DMS 273 treated with DMSO at 0.1 percent for 48 hours (cell line): ENCODE measurements at regions not wholly inside any gene's neighbourhood (a gene's known extent, or its start where the extent isn't known, plus 50 kb on each side); places are given as distances from the start of the nearest gene placed in this dataset.

Experiments
- DNase-seq: peaks from one replicate; lab custom pipeline; 2025; lab: John Stamatoyannopoulos, UW

DNA sequence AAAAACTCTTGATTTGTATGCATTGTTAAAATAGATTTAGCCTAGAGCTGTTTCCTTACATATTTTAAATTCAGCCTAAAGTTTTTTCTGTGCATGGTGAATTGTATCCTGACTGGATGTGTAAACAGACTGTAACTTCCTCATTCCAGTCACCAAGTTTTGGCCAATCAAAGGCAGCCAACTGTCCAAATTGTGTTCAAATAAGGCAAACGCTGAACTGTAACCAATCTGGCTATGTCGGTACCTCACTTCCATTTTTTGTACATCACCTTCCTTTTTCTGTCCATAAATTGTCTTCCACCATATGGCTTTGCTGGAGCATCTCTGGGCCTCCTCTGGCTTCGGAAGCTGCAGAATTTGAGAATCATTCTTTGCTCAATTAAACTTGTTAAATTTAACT is 1921.9 kb upstream of the SEL1L start:
- no peak for DNase-seq

DNA sequence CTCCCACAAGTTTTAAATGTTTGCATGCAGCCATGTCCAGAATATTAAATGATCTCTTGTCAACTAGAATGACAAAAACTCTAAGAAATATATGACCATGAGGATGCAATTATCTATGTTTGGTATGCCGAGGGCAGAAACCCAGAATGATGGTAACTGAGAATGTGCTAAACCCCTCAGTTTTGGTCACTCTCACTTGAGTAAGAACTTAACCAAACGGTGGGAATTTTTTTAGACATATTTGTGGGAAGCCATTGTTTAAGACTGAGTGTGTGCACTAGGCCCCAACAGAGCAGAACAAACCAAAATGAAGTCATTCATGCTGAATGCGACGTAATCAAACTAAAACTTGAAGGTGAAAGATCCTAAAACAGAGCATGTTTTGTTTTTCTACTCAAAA is 1927.9 kb upstream of the SEL1L start:
- DNase-seq: no peak

DNA sequence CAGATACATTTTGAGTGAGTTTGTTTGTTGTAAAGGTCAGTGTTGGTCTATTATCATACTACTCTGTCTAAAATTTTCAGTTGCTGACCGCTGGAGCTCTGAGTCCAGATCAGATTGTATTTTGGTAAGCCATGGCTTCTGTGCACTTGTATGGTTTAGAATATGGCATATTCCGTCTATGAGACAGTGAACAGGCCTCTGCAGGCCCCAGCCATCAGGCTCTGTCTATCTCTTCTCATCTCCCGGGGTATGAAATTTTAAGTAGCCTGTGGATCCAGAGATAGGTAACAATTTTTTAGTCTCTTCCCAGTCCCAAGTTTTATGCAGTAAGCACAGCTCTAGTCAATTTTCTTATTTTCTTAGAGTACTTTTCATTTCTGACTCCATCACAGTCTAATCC is 1929.1 kb upstream of the SEL1L start:
- DNase-seq: no peak

DNA sequence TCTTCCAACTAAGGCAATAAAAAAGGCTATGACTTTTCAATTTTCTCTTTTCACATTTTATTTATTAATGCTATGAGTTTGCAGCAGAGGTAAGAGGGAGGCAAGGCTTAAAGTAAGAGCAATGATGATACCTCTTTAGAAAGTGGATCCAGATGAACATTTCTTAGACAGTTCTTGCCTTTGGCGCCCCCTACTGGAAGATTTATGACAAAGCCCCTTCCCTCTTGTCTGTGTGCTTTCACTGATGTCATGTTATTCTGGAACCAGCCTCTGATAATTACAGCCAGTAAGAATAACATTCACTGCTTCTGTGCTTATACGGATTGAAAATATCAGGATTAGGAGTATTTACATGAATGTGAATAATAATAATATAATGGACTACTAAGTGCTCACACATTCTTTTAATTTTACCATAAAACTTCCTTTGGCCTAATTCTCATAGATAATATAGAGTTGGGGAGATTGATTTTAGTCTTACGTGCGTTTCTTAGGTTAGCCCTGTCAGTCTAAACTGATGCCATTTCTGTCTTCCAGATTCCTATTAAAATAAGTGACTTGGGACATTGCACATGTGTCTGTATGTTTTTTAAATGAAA is 1929.9 kb upstream of the SEL1L start:
- peak; percentile 28 for DNase-seq

DNA sequence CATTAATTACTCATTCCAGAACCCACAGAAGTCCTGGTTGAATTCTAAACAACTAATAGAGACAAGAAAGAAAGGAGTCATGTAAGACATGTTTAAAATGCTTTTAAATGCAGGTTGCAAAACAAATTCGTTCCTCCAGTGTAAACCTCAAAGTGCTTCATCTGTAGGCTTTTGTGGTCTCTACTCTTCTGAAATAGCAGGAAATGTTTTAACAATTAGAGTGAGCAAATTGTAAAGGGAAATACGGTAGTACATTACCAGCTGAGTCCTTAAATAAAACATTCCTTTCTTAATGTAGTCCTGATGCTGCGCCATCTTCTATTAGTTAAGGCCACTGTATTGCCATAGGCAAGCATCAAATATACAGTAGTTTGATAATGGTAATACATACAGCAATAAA is 1934.2 kb upstream of the SEL1L start:
- DNase-seq: no peak

DNA sequence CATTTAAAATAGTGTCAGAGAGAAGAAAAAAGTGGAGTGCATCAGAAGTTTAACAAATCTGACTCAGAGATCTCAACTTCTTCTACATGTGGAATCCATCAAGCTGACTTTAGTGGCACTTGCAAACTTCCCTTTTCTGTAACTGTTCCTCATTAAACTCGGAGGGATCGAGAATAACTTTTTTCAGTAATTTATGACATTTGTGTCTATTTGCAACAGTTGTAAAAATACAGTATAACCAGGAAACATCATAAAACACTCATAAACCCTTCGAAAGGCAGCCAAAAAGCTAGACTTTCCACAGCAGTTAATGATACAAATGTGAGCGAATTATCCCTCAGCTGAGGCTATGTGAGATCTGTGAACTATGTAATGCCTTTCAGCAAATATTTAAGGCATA is 1936.8 kb upstream of the SEL1L start:
- DNase-seq: no peak

DNA sequence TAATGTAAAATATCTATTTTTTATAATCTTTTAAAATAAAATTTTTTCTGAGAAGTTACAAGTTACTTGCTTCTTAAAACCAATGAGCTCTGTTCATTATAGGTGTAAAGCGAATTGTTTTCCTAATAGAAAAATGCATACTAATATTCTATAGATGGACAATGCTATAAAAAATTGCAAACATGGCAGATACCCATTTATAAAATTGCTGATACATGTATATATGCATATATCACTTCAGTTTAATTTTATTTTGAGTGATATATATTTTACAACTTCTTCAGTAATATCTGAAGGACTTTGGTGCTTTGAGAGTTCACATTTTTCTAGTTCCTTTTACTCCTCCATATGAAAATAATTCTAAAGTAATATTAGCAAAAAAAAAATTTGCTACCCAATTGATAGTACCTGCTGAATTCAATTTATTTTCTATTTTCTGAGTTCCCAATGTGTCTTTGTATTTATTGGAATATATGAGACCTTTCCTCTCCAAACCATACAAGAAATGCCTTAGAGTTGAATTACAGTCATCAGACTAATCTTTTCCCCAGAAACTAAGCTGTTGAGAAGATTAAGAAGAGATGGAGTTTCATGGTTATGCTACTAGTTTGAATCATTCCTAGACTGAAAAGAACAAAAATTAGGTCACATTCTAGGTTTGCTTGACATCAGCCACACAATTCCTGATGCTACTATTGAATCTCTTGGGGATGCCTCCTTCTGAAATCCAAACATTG is 1937.5 kb upstream of the SEL1L start:
- DNase-seq: no peak

DNA sequence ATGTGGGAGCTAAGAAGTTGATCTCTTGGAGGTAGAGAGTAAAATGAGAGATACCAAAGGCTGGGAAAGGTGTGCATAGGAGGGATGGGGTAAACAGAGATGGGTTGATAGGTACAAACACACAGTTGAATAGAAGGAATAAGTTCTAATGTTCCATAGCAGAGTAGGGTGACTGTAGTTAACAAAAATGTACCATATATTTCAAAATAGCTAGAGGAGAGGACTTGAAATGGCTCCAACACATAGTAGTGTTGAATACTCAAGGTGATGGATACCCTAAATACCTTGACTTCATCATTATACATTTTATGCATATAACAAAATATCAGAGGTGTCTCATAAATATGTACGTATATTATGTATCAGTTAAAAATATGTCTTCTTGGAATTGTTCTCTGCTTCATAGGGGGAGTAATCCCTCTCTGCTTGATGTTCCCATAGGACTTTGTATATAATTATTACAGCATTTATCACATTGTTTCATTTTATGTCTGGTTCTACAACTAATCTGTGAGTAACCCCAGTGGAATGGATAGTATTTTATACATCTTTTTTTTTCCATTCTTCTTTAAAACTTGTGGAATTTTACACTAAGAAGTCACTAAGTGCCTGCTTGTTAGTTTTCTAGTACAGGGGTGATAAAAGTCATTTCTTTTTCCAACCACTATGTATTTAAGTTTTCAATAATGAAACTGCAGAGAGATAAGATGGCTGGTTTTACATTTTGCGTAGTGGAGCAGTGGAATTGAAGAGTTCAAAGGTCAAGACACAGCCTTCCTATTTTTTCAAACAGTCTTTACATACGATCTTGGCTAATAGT is 1940.0 kb upstream of the SEL1L start:
- no peak for DNase-seq

DNA sequence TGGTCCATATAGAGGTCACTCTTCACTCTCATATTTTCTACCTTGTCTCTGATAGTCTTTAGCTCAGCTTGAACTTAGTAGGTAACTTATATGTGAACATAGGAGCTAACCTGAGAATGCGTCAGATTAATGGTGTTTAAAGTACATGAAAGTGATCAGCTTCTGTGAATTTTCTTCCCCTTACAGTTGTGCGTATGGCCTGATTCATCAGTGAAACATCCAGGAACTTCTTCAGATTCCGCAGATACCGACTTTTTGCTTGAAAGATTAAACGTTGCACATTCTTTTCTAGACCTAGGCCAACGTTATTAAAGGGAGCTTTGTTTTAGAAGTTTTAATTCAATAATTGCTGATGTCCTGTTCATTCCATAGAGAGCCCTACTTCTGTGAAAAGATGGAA is 1945.1 kb upstream of the SEL1L start:
- DNase-seq: no peak

DNA sequence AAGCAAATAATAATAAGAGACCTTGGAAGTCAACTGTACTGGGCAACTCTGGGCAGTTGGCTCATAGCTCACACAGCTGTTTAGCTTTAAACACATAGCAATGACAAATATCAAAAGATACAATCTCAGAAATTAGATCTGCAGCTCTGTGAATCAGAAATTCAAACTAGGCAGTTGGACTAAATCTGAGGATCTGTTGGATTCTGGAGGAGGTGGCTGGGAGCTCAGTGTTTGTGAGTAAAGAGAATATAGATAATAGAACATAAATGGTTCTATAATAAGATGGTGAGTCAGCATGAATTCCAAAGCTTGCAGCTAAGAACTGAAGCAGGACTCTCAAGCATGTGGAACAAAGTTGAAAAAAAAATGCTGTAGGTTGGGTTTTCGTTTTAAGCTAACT is 1949.4 kb upstream of the SEL1L start:
- no peak for DNase-seq

DNA sequence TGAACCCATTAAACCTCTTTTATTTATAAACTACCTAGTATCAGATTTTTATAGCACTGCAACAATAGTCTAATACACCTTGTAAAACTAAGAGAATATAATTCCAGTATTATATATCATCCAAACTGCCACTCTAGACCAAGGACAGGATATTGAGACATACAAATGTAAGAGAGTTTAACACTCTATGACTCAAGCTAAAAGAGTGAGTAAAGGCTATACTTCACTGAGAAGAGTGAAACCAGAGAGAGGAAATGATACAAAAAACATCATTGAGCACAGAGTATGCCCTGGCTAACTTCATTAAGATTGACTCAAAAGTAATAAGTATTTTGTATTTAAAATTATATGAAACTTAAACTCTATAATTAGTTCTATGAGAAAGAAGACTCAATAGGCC is 1951.9 kb upstream of the SEL1L start:
- DNase-seq: no peak

DNA sequence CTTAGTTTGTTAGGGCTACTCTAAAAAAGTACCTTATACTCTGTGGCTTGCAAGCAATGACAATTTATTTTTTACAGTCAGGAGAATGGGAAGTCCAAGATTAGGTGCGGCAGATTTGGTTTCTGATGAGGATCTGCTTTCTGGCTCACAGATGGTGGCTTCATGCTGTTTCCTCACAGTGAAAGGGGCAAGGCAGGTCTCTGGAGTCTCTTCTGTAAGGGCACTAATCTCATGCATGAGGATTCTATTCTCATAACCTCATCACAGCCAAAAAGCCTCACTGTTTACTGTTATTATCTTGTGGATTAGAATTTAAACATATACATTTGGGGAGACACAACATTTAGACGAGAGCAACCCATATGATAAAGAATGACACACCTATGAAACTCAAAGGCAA is 1957.4 kb upstream of the SEL1L start:
- DNase-seq: no peak

DNA sequence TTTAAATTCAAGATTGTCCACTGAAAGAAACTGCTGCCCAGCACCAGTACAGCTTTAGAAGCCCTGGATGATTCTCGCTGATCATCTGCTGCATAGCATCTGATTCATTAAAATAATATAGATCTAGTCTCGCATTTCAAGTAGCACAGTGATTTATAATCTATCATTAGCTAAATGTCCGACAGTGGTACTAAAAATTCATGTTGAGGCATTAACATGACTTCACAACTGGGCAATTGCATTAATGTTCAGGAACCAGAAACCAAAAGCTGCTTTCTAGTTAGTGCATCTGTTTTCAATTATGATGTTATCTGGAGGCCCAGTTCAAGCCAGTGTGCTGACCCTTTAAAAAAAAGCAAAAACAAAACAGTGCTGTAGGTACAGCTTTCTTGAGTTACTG is 1987.2 kb upstream of the SEL1L start:
- no peak for DNase-seq

DNA sequence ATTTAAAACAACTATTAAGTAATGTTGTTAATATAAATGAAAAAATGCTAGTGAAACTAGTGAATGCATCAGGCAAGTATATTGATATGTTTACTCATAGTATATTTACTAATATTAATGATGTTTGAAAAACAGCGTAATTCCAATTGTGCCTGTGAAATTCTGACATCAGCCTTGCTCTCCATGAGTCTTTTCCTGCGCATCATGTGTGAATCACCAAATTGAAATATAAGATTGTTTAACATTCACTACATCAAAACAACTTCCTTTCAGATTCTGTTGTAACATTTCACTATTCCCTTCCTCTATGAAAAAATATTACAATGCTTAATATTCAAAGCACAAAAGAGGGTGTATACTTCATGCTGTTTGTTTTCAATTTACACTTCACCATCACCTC is 1995.9 kb upstream of the SEL1L start:
- no peak for DNase-seq

DNA sequence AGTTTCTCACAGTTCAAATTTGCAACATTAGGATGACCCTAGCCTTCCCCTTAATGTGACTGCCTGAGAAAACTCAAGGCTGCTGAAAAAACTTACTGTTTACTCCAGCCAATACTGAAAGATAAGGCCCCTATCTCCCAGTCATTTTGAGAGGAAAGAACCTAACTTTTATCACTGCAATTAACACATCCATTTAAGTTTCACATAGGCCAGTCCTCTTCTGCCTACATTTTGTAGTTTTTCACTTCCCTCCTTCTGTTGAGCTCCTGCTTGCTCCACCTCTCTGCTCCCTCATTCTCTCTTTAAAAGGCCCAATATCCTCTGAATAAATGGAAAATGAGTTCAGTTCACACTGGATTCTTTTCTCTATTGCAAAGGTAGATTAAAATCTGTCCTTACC is 1996.2 kb upstream of the FLRT2 start:
- no peak for DNase-seq

DNA sequence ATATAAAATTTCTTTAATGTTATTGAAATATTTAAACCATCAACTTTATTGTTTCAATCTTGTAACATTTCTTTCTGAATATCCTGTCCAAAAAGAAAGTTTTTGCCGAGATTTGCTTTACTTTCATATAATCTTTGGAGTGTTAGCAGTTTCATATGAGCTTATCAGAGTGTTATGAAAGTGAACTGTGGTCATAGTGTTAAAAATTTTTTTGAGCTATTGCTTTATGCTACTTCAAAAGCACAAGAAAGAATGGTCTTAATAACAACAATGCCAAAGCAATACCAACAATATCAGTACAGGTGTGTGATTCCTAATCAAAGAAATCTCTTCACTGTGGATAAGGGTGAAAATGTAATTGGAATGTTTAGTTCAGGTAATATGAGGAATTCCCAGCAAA is 1994.9 kb upstream of the FLRT2 start:
- DNase-seq: no peak

DNA sequence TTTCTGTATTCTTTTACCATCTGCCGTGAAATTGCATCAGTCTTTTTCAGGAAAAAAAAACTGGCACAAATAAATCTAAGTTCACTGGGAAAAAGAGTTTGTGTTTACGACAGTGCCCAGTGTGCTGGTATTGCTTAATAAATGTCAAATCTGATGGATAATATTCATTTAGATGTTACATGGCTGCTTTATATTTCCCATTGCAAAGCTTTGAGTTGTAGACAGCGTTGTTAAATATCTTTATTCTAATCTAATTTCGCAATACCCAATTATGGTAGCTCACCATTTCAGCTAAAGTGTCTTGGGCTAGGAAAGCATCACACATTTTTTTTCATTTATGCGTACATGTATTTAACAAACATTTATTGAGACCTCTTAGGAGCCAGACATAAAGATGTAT is 1994.5 kb upstream of the FLRT2 start:
- no peak for DNase-seq

DNA sequence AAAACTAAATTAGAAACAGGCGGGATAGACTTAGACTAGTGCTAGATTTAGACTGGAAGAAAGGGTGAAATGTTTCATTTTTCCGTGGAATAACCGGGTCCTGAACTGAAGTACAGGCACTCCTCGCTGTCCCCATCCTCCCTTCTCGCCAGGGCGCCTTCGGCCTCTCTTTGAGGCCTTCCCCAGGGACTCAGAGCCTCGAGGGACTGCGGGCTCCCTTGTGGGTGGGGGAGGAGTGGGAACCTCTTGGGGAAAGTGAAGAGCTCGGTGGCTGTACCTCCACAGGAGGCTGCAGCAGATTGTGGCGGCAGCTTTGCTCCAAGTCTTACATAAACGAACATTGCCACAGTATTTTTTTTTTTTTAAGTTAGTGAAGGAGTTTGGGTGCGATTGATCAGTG is 1988.8 kb upstream of the FLRT2 start:
- no peak for DNase-seq

DNA sequence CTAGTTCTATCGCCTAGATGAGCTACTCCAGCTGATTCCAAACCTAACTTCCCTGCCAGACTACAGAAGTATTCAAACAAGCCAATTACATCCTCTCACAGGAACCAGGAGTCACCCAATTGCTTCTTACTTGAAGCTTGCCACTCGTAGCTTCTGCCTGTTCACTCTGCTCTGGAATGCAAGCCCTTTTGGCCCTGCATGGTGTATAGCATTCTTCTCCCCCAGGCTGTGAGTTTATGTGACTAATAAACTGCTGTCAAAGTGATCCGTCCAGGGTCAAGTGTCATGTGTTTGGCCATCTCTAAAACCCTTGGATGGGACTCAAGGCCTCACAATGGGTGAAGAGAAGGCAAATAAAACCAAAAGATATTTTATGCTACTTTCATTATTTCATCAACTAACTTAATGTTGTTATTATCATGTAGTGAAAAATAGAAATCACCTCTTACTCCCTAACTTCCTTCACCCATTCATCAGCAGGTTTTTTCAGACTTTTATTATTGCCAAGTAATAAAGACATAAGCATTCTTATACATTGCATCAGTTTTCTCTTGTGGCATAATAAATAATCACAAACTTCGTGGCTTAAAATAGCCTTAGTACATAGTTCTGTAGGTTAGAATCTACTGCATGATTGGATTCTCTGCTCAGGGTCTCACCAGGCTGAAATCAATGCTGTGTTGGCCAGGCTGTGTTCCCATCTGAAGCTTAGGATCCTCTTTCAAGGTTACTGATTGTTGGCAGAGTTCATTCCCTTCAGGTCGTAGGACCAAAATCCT is 1981.7 kb upstream of the FLRT2 start:
- DNase-seq: no peak

DNA sequence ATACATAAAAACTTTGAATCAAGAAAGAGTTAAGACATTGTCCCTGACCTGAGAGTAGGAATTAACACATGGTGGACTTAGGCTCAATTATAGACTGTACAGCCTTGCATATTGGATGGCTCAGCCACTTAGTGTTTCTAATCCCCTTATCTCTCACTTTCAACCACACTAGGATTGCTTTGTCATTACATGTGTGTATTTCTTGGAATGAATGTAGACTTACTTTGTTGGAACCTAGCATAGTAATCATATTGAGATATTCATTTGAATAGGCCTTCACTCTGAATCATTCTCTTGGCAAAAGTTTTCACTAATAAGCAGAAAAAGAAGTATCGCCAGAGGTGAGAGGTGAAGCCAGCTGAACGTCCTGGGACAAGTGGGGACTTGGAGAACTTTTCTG is 1973.9 kb upstream of the FLRT2 start:
- DNase-seq: no peak

DNA sequence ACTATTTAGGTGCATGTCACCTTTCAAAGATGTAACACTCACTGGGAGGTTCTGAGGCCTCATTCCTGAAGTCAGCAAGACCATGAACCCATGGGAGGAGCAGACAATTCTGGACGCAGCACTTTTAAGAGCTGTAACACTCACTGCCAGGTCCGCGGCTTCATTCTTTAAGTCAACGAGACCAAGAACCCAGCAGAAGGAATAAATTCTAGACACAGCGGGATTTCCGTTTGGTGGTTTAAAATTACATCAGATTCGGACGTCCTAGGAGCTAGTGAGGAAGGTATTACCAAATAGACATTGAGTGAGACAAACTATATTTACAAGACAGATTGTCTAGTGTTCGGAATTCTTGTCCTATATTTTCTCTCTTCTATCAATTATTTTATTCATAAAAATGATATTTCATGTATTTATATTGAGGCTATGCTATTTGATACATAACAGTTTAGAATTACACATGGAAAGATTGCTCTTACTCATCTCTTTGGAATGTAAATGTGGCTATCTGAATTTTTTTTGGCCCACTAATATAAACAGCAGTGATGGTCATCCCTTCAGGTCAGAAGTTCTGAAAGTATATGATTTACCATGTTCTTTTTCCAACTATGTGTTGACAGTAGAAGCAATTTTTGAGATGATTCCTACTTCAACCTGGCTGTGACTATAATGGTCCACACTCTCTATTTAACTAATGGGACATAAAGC is 1973.0 kb upstream of the FLRT2 start:
- DNase-seq: no peak

DNA sequence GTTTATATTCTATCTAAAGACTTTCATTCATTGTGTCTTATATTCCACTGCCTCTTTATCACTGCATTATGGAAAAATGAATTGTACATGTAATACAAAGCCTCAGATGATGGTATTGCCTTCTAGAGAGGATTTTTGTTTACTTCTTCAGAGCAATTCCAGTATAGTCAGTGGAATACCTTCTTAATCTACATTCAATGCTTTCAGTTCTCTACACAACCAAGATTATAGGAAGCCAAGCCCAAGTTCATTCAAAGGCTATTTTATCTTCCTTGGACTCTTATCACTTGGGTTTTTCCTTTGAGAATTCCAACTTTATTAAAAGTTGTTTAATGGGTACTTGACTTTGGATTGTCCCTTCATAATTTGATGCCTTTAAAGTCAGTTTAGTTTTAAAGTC is 1971.0 kb upstream of the FLRT2 start:
- DNase-seq: no peak
